CD4-positive, alpha-beta T cell treated with Interleukin-21 for 1 hour (primary cell): ENCODE measurements at regions not wholly inside any gene's neighbourhood (a gene's known extent, or its start where the extent isn't known, plus 50 kb on each side); places are given as distances from the start of the nearest gene placed in this dataset.
"Not testable (repeated sequence)": the region's sequence is repeated elsewhere in the genome, so short reads cannot be mapped to it uniquely, and the experiment has no call there.

Experiments
- DNase-seq: peaks from one replicate; pipeline ENCODE4 v3.0.0-alpha.2; 2020

DNA sequence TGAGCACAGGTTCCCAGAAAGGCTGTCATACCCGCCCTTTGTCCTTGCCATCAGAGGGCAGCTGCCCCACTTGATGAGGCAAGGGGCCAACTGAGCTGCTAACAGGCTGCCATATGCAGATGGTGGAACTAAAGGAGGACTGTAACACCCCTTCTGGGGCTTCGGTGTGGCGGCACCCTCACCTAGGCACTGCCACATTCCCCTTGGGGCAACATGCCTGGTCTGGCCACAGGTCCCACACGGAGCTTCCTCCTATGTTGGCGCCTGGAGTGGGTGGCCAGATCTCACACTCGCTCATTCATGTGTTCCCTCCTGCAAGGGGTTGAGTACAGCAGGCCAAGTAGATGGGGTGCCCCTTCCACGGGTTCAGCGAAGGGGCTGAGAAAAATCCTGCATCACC is 777.4 kb upstream of the CHD1 start:
- DNase-seq = no peak

DNA sequence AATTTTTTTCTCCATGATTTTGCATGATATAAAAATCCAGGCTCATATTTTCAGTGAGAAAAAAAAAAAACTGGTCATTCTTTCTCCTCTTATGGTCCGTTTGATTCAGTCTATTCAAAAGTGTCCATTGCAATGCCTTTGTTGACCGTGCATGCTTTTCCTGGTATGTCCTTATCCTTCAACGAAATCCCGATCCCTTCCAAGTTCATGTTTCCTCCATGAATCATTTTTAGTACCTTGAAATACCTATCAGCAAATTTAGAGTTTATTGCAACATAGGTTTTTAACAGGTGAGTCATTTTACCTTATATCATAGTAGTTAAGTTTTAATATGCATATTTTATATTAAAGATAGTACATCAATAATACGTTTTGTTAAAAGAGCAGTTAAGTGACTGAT is 773.8 kb upstream of the CHD1 start:
- DNase-seq = no peak

DNA sequence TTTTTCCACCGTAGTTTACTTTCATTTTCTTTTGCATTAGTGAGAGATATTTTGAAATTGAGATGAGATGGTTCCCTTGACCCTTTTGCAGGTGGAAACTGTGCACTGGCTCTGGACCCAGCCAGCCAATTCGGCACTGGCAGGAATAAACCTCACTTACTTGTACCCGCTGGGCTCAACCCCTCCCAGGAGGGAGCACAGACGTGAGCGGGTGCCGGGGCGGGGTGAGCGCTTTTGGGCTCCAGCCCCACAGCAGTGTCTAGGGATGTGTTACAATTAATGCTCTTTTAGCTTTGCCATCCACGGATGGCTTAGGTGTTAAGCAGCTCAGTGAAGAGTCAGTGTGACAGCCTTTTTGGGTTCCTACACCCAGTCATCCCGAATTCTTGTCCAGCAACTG is 766.1 kb upstream of the CHD1 start:
- DNase-seq = no peak

GRCh38 chr5:99686538-99686937 is 757.7 kb upstream of the CHD1 start:
- no peak for DNase-seq

- no peak for DNase-seq
These were observed 747.2 kb upstream of the CHD1 start for GRCh38 chr5:99675974-99676373.

DNA sequence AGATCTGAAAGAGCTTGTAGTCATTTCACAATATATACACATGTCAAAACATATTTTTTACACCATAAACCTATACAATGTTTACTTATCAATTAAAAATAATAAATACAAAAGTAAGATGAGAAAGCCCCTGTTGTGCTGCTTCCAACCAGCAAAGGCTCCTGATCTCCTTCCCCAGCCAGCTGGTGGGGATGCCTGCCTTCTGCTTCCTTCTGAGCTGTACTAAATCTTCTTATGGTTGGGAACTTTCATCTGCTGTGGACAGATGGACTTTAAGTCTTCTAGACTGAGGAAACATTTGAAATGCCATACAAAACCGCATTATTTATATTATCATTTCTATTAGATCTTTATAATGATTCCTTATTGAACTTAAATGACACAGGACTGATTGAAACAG is 745.3 kb upstream of the CHD1 start:
- DNase-seq = no peak

DNA sequence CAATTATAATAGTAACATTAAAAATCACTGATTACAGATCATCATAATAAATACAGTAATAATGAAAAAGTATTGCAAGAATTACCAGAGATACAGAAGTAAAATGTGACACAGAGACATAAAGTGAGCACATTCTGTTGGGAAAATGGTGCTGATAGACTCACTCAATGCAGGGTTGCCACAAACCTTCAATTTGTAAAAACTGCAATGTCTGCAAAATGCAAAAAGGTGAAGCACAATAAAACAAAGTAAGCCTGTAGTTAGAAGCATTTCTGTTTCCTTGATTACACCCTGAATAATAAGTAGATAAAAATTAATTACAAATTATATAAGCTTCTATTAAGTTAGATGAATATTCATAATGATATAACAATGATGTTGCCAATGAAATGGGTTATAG is 736.2 kb upstream of the CHD1 start:
- no peak for DNase-seq

- DNase-seq = no peak
These were observed 722.5 kb upstream of the CHD1 start for GRCh38 chr5:99651298-99651697.

DNA sequence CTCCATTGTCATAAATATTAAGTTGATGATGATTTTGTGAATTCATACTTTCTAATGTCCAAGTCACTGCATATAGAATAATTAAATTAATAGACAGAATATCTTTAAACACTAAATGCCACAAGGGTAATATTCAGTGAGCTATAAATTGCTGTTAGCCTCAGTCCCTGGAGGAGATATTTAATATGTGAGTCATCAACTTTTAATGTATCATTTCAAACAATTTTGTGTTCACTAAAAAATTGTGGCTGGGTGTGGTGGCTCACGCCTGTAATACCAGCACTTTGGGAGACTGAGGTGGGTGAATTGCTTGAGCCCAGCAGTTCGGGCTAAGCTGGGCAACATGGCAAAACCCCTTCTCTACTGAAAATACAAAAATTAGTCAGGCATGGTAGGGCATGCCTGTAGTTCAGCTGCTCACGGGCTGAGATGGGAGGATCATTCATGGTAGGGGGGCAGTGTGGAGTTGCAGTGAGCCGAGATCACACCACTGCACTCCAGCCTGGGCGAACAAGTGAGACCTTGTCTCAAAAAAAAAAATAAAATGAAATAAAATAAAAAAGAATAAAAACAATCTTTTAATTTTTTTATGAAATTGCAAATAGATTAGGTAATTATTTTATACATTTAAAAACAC is 717.3 kb upstream of the CHD1 start:
- no peak for DNase-seq

DNA sequence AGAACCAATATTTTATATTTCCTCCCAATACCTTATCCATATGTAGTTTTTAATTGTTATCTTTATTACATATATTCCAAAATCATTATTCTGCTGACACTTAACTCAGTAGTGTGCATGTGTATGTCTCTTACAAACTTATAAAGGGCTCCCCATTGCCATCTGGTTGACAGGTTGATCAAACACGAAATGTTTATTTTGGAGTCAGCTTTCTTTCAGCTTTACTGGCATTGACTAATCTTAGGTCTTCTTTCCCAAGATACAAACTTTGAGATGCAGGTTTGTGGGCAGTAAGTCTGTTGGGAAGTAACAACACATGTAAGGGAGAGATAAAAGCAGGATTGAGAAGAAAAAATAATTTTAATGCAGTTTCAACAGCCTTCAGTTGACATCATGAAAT is 716.0 kb upstream of the CHD1 start:
- DNase-seq = no peak

DNA sequence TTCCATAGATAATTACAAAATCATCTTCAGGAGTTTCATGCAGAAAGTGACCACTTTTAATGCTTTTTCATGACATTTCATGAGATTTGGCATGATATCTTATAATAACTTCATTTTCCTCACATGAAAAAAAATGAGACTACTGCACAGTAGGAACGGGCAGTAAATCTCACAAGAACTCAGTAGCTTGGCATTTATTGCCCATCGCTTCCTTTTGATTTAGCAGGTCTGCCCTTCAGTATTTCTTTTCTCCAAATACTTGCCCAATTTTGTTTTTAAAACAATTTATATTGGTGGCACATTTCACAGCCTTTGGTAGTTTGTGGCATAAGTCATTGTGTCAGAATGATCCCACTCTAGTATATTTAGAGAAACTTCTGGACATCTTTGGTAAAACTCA is 711.8 kb upstream of the CHD1 start:
- DNase-seq = no peak

DNA sequence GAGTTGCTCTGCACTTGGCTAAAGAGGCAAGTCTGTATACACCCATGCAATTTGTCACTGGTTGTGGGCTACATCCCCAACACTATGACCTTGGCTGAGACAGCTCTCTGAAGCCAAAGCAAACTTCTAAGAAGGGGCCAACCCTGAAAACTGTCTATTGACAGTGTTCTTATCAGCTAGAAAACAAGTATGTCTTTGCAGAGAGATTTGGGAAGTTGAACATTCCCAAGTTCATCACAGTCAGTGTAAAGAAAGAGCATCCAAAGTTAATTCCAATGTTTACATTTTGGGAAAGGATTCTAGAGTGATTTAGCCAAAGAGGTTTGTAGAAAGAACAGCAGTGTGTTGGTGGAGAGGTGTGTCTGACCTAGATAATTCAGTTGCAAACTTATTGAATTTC is 711.1 kb upstream of the CHD1 start:
- no peak for DNase-seq

- no peak for DNase-seq
These were observed 707.9 kb upstream of the CHD1 start for GRCh38 chr5:99636663-99637062.

- DNase-seq = no peak
These were observed 693.2 kb upstream of the CHD1 start for GRCh38 chr5:99621772-99622681.

DNA sequence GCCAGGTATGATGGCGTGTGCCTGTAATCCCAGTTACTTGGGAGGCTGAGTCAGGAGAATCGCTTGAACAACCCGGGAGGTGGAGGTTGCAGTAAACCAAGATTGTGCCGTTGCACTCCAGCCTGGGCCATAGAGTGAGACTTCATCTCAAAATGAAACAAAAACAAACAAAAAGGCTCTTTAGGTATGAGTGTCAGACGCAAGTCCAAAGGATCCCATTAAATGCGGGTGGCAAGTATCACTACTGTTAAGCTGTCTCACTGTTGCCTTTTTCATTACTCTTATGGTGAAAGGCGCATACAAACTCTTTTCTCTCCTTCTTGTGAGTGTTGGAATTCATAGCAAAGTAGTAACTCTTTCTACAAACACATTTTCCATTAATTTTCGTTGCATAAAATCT is 688.5 kb upstream of the CHD1 start:
- no peak for DNase-seq

DNA sequence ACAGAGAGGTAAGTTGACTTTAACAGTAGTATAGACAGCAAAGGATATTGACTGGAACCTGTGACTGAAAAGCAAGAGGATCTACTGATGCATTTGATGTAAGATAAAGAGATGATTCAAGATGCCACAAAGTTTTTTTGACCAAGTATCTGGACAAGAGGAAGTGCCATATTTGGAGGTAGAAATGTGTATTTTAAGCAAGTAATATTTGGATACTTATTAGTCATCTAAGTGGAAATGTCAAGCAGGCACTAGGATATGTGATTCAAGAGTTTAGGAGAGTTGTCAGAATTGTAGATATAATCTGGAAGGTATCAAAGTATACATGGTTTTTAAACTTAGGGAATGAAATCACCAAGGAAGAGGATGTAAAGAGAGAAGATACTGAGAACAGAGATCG is 686.1 kb upstream of the CHD1 start:
- DNase-seq = no peak

DNA sequence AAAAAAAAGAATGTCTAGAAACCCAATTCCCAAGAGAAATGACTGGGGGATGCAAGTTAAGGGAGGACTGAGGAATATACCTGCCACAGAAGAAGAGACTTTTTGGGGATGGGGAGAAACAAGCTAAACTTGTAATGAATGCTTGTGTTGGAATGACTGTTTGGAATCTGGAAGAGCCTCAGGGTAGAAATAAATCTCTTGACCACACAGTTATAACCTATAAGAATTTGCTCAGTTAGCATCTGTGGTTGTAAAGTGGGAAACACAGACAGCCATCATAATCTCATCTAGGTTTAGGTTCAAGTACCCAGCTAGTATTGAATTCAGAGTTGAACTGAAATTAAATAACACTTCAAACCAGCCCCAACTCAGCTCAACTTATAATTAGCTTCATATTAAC is 678.3 kb upstream of the CHD1 start:
- no peak for DNase-seq

- DNase-seq = no peak
These were observed 677.1 kb upstream of the CHD1 start for GRCh38 chr5:99605904-99606303.

GRCh38 chr5:99600952-99601351 is 672.1 kb upstream of the CHD1 start:
- no peak for DNase-seq

GRCh38 chr5:99590806-99591205 is 662.0 kb upstream of the CHD1 start:
- no peak for DNase-seq

GRCh38 chr5:99589424-99589823 is 660.6 kb upstream of the CHD1 start:
- no peak for DNase-seq

GRCh38 chr5:99587983-99588382 is 659.2 kb upstream of the CHD1 start:
- DNase-seq = no peak

DNA sequence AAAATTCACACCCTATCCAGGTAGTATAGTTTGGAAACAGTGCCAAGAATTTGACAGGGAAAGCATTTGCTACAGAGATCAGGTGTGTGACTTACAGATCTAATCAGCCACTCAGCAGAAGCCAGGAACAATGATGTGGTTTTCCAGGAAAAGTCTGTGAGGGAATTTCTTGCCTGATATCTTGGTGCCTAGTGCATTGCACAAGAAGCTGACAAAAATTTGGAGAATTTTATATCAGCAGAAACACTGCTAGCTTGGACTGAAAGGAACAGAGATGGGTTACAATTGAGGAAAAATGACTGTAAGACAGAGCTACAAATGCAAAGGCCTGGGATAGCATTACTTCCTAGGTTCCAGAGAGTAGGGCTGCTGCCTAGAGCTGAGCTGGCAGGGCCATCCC is 658.1 kb upstream of the CHD1 start:
- no peak for DNase-seq

DNA sequence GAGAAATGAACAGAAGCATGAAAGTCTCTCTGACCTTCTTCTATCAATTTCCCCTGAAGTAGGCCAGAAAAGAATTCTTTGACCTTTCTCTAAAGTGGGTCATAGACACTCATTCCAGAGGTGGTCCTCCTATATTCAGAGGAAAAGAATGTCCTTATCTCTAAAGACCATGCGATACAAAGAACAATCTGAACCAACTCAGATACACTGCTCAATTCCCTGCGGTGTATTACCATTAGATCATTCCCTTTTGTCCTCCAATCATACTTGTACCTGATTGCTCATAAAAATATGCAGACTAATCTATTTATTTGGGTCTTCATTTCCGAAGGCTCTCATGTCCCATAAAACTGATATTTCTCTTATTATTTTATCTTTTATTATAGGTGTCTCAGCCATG is 652.4 kb upstream of the CHD1 start:
- not testable (repeated sequence) for DNase-seq
